Endothelial cell (in vitro differentiated cells): ENCODE measurements at regions not wholly inside any gene's neighbourhood (a gene's known extent, or its start where the extent isn't known, plus 50 kb on each side); places are given as distances from the start of the nearest gene placed in this dataset.

Experiments used
- DNase-seq: peaks from one replicate; pipeline ENCODE4 v3.0.0; 2021; ENCODE audit warnings: low spot score
- H3K27ac Mint-ChIP-seq: one replicate; pipeline ENCODE4 v1.8.0; 2021; ENCODE audit warnings: mixed read lengths, inconsistent platforms; ENCODE audit not compliant: unreplicated experiment
- H3K27me3 Mint-ChIP-seq: one replicate; pipeline ENCODE4 v1.8.0; 2021; ENCODE audit warnings: mild to moderate bottlenecking, moderate library complexity, mixed read lengths, inconsistent platforms; ENCODE audit not compliant: unreplicated experiment
- H3K36me3 Mint-ChIP-seq: one replicate; pipeline ENCODE4 v1.8.0; 2021; ENCODE audit warnings: mild to moderate bottlenecking, low read depth, mixed read lengths, inconsistent platforms; ENCODE audit not compliant: unreplicated experiment
- H3K4me1 Mint-ChIP-seq: one replicate; pipeline ENCODE4 v1.8.0; 2021; ENCODE audit warnings: mild to moderate bottlenecking, mixed read lengths, inconsistent platforms; ENCODE audit not compliant: unreplicated experiment
- H3K4me3 Mint-ChIP-seq: one replicate; pipeline ENCODE4 v1.8.0; 2021; ENCODE audit warnings: mild to moderate bottlenecking, mixed read lengths, inconsistent platforms; ENCODE audit not compliant: unreplicated experiment
- H3K9me3 Mint-ChIP-seq: one replicate; pipeline ENCODE4 v1.8.0; 2021; ENCODE audit warnings: mixed read lengths, inconsistent platforms; ENCODE audit not compliant: unreplicated experiment
- CTCF ChIP-seq: fragments of 200-600 bp; sonication (generic); IDR thresholded peaks from one replicate; pipeline ENCODE4 v1.5.0; 2021; ENCODE audit warnings: antibody characterized with exemption; ENCODE audit not compliant: unreplicated experiment

- no peaks in the 10 kb centered on the region for H3K27me3 Mint-ChIP-seq
Measured at GRCh38 chrX:14290335-14290734, 239.0 kb upstream of the GLRA2 start.

GRCh38 chrX:14274691-14275090 lies 245.0 kb upstream of the GEMIN8 start:
- H3K27ac Mint-ChIP-seq, result no peak overlapping the region
- H3K4me3 Mint-ChIP-seq, result no peak overlapping the region
- TF ChIP-seq CTCF, result no peak

More at GRCh38 chrX:14290335-14290734, 239.0 kb upstream of the GLRA2 start:
- no peak for TF ChIP-seq CTCF
- no peak overlapping the region for H3K4me3 Mint-ChIP-seq
- H3K9me3 Mint-ChIP-seq, result no peaks in the 10 kb centered on the region
- no peak overlapping the region for H3K27ac Mint-ChIP-seq
- DNase-seq, result no peak
- H3K4me1 Mint-ChIP-seq, result no peaks in the 10 kb centered on the region
- H3K36me3 Mint-ChIP-seq, result no peaks in the 10 kb centered on the region

GRCh38 chrX:14267216-14267615 lies 237.5 kb upstream of the GEMIN8 start:
- Mint-ChIP-seq H3K9me3 (no peaks in the 10 kb centered on the region), H3K27ac (no peak overlapping the region), H3K36me3 (no peaks in the 10 kb centered on the region), H3K4me1 (no peaks in the 10 kb centered on the region), H3K4me3 (no peak overlapping the region), H3K27me3 (no peaks in the 10 kb centered on the region)
- DNase-seq, result no peak
- no peak for TF ChIP-seq CTCF

More at GRCh38 chrX:14274691-14275090, 245.0 kb upstream of the GEMIN8 start:
- Mint-ChIP-seq H3K36me3 (no peaks in the 10 kb centered on the region), H3K27me3 (peaks cover 2% of the 10 kb centered on the region), H3K4me1 (no peaks in the 10 kb centered on the region), H3K9me3 (no peaks in the 10 kb centered on the region)
- no peak for DNase-seq

- no peak for DNase-seq
- Mint-ChIP-seq H3K4me1 (no peaks in the 10 kb centered on the region), H3K27me3 (no peaks in the 10 kb centered on the region), H3K36me3 (no peaks in the 10 kb centered on the region), H3K4me3 (no peak overlapping the region), H3K9me3 (no peaks in the 10 kb centered on the region), H3K27ac (no peak overlapping the region)
- no peak for TF ChIP-seq CTCF
Measured at GRCh38 chrX:14266705-14267104, 237.0 kb upstream of the GEMIN8 start.

GRCh38 chrX:14243823-14244222 lies 214.1 kb upstream of the GEMIN8 start:
- DNase-seq, result no peak
- Mint-ChIP-seq H3K4me3 (no peak overlapping the region), H3K36me3 (no peaks in the 10 kb centered on the region), H3K9me3 (no peaks in the 10 kb centered on the region), H3K27ac (no peak overlapping the region), H3K4me1 (peaks cover 3% of the 10 kb centered on the region), H3K27me3 (no peaks in the 10 kb centered on the region)
- TF ChIP-seq CTCF, result no peak
